HEK293 (cell line): ENCODE measurements at regions not wholly inside any gene's neighbourhood (a gene's known extent, or its start where the extent isn't known, plus 50 kb on each side); places are given as distances from the start of the nearest gene placed in this dataset.

ENCODE experiments used
- CTCF ChIA-PET: fragments of 350-600 bp; formaldehyde crosslinking; extraction: SDS; loops from one replicate; lab custom pipeline; 2021; ENCODE audit warnings: antibody characterized with exemption; lab: Yijun Ruan, JAX
- POLR2A ChIA-PET: fragments of 300-600 bp; formaldehyde crosslinking; extraction: SDS; loops from one replicate; lab custom pipeline; 2020; ENCODE audit warnings: antibody characterized with exemption, inconsistent platforms; lab: Yijun Ruan, JAX
- H3K27ac ChIP-seq: fragments of 200-500 bp; sonication (Bioruptor generic); 2 replicates; pipeline ENCODE4 v1.5.1; 2014; ENCODE audit warnings: low read depth, low read length, control low read depth, inconsistent platforms; ENCODE audit errors: extremely low read depth
- H3K36me3 ChIP-seq, 2 experiments: fragments of 200-500 bp in 1 of 2; sonication (Bioruptor generic) in 1 of 2; 1 replicate in 1 of 2; 2 replicates in 1 of 2; pipeline ENCODE4 v1.5.1; 2014 to 2017; ENCODE audit warnings: inconsistent platforms in 2 of 2, low read length in 2 of 2; ENCODE audit not compliant: control insufficient read depth in 2 of 2, insufficient read depth in 1 of 2
- H3K4me1 ChIP-seq: fragments of 200-500 bp; sonication (Bioruptor generic); 2 replicates; pipeline ENCODE4 v1.5.1; 2014; ENCODE audit warnings: mild to moderate bottlenecking, low read length, inconsistent platforms; ENCODE audit not compliant: control insufficient read depth, insufficient read depth
- H3K4me3 ChIP-seq: 2 replicates; pipeline ENCODE4 v1.5.1; 2011; ENCODE audit warnings: low read depth, mild to moderate bottlenecking, control low read depth, low read length, moderate library complexity
- H3K9me3 ChIP-seq: fragments of 200-500 bp; sonication (Bioruptor generic); 2 replicates; pipeline ENCODE4 v1.5.1; 2014; ENCODE audit warnings: low read depth, low read length, inconsistent platforms; ENCODE audit not compliant: control insufficient read depth, insufficient read depth
- MEIS1 ChIP-seq: sonication (generic); formaldehyde crosslinking; IDR thresholded peaks from 2 replicates; pipeline ENCODE4 v1.8.1; 2022; ENCODE audit warnings: missing genetic modification reagents, mild to moderate bottlenecking, borderline replicate concordance
- MZF1 ChIP-seq: fragments of 450-650 bp; formaldehyde crosslinking; IDR thresholded peaks from 2 replicates; pipeline ENCODE4 v1.5.1; 2017; ENCODE audit warnings: missing biosample characterization, missing genetic modification characterization, borderline replicate concordance
- PATZ1 ChIP-seq: fragments of 450-650 bp; formaldehyde crosslinking; IDR thresholded peaks from 2 replicates; pipeline ENCODE4 v1.5.1; 2016; ENCODE audit warnings: missing biosample characterization, missing genetic modification characterization
- PBX3 ChIP-seq: sonication (generic); formaldehyde crosslinking; IDR thresholded peaks from 2 replicates; pipeline ENCODE4 v1.8.1; 2022; ENCODE audit warnings: mild to moderate bottlenecking, moderate library complexity, missing genetic modification reagents
- YY1 ChIP-seq: fragments of 450-650 bp; formaldehyde crosslinking; IDR thresholded peaks from 2 replicates; pipeline ENCODE4 v1.5.1; 2018; ENCODE audit warnings: missing biosample characterization, missing genetic modification characterization
- ZBTB26 ChIP-seq: fragments of 450-650 bp; formaldehyde crosslinking; optimal IDR thresholded peaks from 2 replicates; pipeline ENCODE3; 2016; ENCODE audit warnings: missing biosample characterization, mild to moderate bottlenecking, missing genetic modification characterization
- ZFP41 ChIP-seq: fragments of 450-650 bp; formaldehyde crosslinking; IDR thresholded peaks from 2 replicates; pipeline ENCODE4 v1.5.1; 2016; ENCODE audit warnings: missing biosample characterization, missing genetic modification characterization, borderline replicate concordance
- ZFP69B ChIP-seq: fragments of 450-650 bp; formaldehyde crosslinking; IDR thresholded peaks from 2 replicates; pipeline ENCODE4 v1.5.1; 2016; ENCODE audit warnings: missing biosample characterization, missing genetic modification characterization
- ZNF221 ChIP-seq: fragments of 450-650 bp; formaldehyde crosslinking; IDR thresholded peaks from 2 replicates; pipeline ENCODE4 v1.5.1; 2017; ENCODE audit warnings: missing biosample characterization, missing genetic modification characterization, borderline replicate concordance
- ZNF24 ChIP-seq: fragments of 450-650 bp; formaldehyde crosslinking; IDR thresholded peaks from 2 replicates; pipeline ENCODE4 v1.5.1; 2016; ENCODE audit warnings: missing biosample characterization, missing genetic modification characterization
- ZNF302 ChIP-seq: fragments of 450-650 bp; formaldehyde crosslinking; IDR thresholded peaks from 2 replicates; pipeline ENCODE4 v1.5.1; 2016; ENCODE audit warnings: missing biosample characterization, missing genetic modification characterization, low read depth
- ZNF324 ChIP-seq: fragments of 450-650 bp; formaldehyde crosslinking; IDR thresholded peaks from 2 replicates; pipeline ENCODE4 v1.5.1; 2016; ENCODE audit warnings: missing biosample characterization, missing genetic modification characterization
- ZNF37A ChIP-seq: fragments of 450-650 bp; IDR thresholded peaks from 2 replicates; pipeline ENCODE4 v1.5.1; 2018; ENCODE audit warnings: missing biosample characterization, missing genetic modification characterization
- ZNF404 ChIP-seq: fragments of 450-650 bp; formaldehyde crosslinking; IDR thresholded peaks from 2 replicates; pipeline ENCODE4 v1.5.1; 2017; ENCODE audit warnings: missing biosample characterization, missing genetic modification characterization
- ZNF488 ChIP-seq: fragments of 450-650 bp; formaldehyde crosslinking; IDR thresholded peaks from 2 replicates; pipeline ENCODE4 v1.5.1; 2016; ENCODE audit warnings: missing biosample characterization, missing genetic modification characterization
- ZNF585B ChIP-seq: fragments of 450-650 bp; formaldehyde crosslinking; IDR thresholded peaks from 2 replicates; pipeline ENCODE4 v1.5.1; 2016; ENCODE audit warnings: missing biosample characterization, missing genetic modification characterization
- ZNF624 ChIP-seq: fragments of 450-650 bp; formaldehyde crosslinking; IDR thresholded peaks from 2 replicates; pipeline ENCODE4 v1.5.1; 2017; ENCODE audit warnings: missing biosample characterization, missing genetic modification characterization
- ZNF692 ChIP-seq: fragments of 450-650 bp; formaldehyde crosslinking; IDR thresholded peaks from 2 replicates; pipeline ENCODE4 v1.5.1; 2016; ENCODE audit warnings: missing biosample characterization, missing genetic modification characterization
- ZNF701 ChIP-seq: fragments of 450-650 bp; formaldehyde crosslinking; IDR thresholded peaks from 2 replicates; pipeline ENCODE4 v1.5.1; 2016; ENCODE audit warnings: missing biosample characterization, missing genetic modification characterization
- ZNF837 ChIP-seq: fragments of 450-650 bp; formaldehyde crosslinking; IDR thresholded peaks from 2 replicates; pipeline ENCODE4 v1.5.1; 2016; ENCODE audit warnings: missing biosample characterization, missing genetic modification characterization

GRCh38 chr4:27490315-27490714 lies 629.7 kb downstream of the STIM2 start:
- POLR2A ChIA-PET: no interaction called here
- Histone ChIP-seq H3K9me3 (no peaks in the 10 kb centered on the region), H3K36me3 (no peaks in the 10 kb centered on the region), H3K27ac (no peak overlapping the region), H3K4me1 (no peaks in the 10 kb centered on the region), H3K4me3 (no peak overlapping the region)
- CTCF ChIA-PET: no interaction called here
- TF ChIP-seq ZNF837 (no peak), YY1 (tag by site-specific recombination) (no peak), ZBTB26 (no peak), ZNF488 (tag by site-specific recombination) (no peak), ZNF624 (tag by site-specific recombination) (no peak)

GRCh38 chr4:27490766-27491165 lies 630.1 kb downstream of the STIM2 start:
- no peak overlapping the region for H3K27ac ChIP-seq
- H3K4me3 ChIP-seq: no peak overlapping the region
- POLR2A ChIA-PET: no interaction called here
- no peaks in the 10 kb centered on the region for H3K36me3 ChIP-seq
- TF ChIP-seq ZNF221 (tag by site-specific recombination): no peak
- CTCF ChIA-PET: no interaction called here
- H3K9me3 ChIP-seq: no peaks in the 10 kb centered on the region
- no peaks in the 10 kb centered on the region for H3K4me1 ChIP-seq

GRCh38 chr4:27506401-27506800 lies 645.8 kb downstream of the STIM2 start:
- Histone ChIP-seq H3K27ac (no peak overlapping the region), H3K4me1 (no peaks in the 10 kb centered on the region), H3K9me3 (no peaks in the 10 kb centered on the region), H3K4me3 (no peak overlapping the region), H3K36me3 (no peaks in the 10 kb centered on the region)
- POLR2A ChIA-PET: no interaction called here
- CTCF ChIA-PET: no interaction called here
- no peak for TF ChIP-seq ZNF37A (tag by site-specific recombination)
- no peak for TF ChIP-seq PBX3 (CRISPR knock-in tag)

GRCh38 chr4:27514711-27515110 lies 654.1 kb downstream of the STIM2 start:
- ChIA-PET CTCF (no interaction called here), POLR2A (no interaction called here)
- Histone ChIP-seq H3K9me3 (no peaks in the 10 kb centered on the region), H3K4me3 (no peak overlapping the region), H3K4me1 (no peaks in the 10 kb centered on the region), H3K27ac (no peak overlapping the region), H3K36me3 (no peaks in the 10 kb centered on the region)
- TF ChIP-seq ZNF701 (tag by site-specific recombination) (no peak), MZF1 (tag by site-specific recombination) (no peak), ZNF302 (no peak), ZNF404 (tag by site-specific recombination) (no peak)

GRCh38 chr4:27515140-27515539 lies 654.5 kb downstream of the STIM2 start:
- CTCF ChIA-PET: no interaction called here
- no peak overlapping the region for H3K4me3 ChIP-seq
- H3K9me3 ChIP-seq: no peaks in the 10 kb centered on the region
- POLR2A ChIA-PET: no interaction called here
- H3K27ac ChIP-seq: no peak overlapping the region
- no peaks in the 10 kb centered on the region for H3K4me1 ChIP-seq
- H3K36me3 ChIP-seq: no peaks in the 10 kb centered on the region
- no peak for TF ChIP-seq ZNF692 (tag by site-specific recombination)
- TF ChIP-seq ZFP69B: no peak
- no peak for TF ChIP-seq PATZ1
- TF ChIP-seq ZNF24: no peak
- TF ChIP-seq ZNF585B (tag by site-specific recombination): no peak
- no peak for TF ChIP-seq ZNF324
- TF ChIP-seq MEIS1 (CRISPR knock-in tag): no peak
- no peak for TF ChIP-seq ZNF624 (tag by site-specific recombination)
- TF ChIP-seq ZFP41 (tag by site-specific recombination): no peak
